ENCODE measurements at regions not wholly inside any gene's neighbourhood (a gene's known extent, or its start where the extent isn't known, plus 50 kb on each side); places are given as distances from the start of the nearest gene placed in this dataset.

DNA sequence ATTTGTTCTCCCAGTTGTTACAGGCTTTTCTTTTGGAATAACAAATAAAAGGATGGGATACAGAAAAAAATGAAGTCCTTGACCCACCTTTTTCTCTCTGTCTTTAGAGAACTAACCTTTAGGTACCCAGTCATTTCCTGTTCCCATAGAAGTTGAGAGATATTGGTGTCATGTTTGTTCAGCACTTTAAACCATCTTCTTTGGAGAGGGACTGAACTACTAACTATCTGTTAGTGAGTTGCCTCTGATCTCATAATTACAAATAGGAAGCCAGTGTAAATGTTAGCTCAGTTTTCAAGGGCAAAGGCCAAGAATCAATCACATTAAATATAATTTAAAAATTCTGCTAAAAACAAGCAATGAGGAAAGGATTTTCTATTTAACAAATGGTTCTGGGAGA, 72.9 kb upstream of the DCBLD2 start:
- H3K36me3 ChIP-seq (ENCODE audit: insufficient read depth, low read length) = no peaks in the 10 kb centered on the region
- TF ChIP-seq RAD21 (conservative IDR thresholded peaks at IDR 0.05) (no peak), SMC3 (conservative IDR thresholded peaks at IDR 0.05; ENCODE audit: poor library complexity) (no peak), POLR2AphosphoS5 (IDR thresholded peaks at IDR 0.05) (no peak), TAF1 (IDR thresholded peaks at IDR 0.05; ENCODE audit: low read depth) (no peak), MXI1 (conservative IDR thresholded peaks at IDR 0.05; ENCODE audit: poor library complexity, severe bottlenecking) (no peak), EZH2 (IDR thresholded peaks at IDR 0.05; ENCODE audit: borderline replicate concordance, insufficient read depth, low read length, poor library complexity, severe bottlenecking) (no peak), EP300 (conservative IDR thresholded peaks at IDR 0.05; ENCODE audit: poor library complexity, severe bottlenecking) (no peak)
- TF ChIP-seq, protein P1, sequence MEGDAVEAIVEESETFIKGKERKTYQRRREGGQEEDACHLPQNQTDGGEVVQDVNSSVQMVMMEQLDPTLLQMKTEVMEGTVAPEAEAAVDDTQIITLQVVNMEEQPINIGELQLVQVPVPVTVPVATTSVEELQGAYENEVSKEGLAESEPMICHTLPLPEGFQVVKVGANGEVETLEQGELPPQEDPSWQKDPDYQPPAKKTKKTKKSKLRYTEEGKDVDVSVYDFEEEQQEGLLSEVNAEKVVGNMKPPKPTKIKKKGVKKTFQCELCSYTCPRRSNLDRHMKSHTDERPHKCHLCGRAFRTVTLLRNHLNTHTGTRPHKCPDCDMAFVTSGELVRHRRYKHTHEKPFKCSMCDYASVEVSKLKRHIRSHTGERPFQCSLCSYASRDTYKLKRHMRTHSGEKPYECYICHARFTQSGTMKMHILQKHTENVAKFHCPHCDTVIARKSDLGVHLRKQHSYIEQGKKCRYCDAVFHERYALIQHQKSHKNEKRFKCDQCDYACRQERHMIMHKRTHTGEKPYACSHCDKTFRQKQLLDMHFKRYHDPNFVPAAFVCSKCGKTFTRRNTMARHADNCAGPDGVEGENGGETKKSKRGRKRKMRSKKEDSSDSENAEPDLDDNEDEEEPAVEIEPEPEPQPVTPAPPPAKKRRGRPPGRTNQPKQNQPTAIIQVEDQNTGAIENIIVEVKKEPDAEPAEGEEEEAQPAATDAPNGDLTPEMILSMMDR (IDR thresholded peaks at IDR 0.05; ENCODE audit: poor library complexity, severe bottlenecking) = no peak
- TF ChIP-seq, protein P2, sequence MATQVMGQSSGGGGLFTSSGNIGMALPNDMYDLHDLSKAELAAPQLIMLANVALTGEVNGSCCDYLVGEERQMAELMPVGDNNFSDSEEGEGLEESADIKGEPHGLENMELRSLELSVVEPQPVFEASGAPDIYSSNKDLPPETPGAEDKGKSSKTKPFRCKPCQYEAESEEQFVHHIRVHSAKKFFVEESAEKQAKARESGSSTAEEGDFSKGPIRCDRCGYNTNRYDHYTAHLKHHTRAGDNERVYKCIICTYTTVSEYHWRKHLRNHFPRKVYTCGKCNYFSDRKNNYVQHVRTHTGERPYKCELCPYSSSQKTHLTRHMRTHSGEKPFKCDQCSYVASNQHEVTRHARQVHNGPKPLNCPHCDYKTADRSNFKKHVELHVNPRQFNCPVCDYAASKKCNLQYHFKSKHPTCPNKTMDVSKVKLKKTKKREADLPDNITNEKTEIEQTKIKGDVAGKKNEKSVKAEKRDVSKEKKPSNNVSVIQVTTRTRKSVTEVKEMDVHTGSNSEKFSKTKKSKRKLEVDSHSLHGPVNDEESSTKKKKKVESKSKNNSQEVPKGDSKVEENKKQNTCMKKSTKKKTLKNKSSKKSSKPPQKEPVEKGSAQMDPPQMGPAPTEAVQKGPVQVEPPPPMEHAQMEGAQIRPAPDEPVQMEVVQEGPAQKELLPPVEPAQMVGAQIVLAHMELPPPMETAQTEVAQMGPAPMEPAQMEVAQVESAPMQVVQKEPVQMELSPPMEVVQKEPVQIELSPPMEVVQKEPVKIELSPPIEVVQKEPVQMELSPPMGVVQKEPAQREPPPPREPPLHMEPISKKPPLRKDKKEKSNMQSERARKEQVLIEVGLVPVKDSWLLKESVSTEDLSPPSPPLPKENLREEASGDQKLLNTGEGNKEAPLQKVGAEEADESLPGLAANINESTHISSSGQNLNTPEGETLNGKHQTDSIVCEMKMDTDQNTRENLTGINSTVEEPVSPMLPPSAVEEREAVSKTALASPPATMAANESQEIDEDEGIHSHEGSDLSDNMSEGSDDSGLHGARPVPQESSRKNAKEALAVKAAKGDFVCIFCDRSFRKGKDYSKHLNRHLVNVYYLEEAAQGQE (IDR thresholded peaks at IDR 0.05; ENCODE audit: borderline replicate concordance) = no peak

DNA sequence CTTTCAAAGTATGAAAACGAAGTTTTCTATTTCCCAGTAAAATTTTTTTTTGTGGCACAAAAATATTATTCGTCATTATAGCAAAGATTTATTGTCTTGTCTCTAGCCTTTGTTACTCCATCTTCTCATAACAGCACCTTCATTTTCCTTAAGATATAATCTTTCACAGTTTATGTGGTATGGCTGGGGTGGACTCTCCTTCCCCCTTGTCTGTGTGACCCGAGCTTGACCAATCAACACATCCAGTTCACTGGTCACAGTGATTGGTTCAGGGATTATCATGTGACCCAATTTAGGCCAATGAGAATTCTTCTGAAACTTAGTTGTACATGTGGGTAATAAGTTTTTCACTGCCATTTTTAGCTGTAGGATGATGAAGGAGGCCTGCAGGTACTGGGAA, 71.2 kb upstream of the DCBLD2 start:
- Histone ChIP-seq H4K20me1 (ENCODE audit: insufficient read depth) (no peaks in the 10 kb centered on the region), H3F3A (ENCODE audit: insufficient read depth, low read length, poor library complexity, severe bottlenecking) (no peaks in the 10 kb centered on the region), H3K9me3 (ENCODE audit: low read length) (no peaks in the 10 kb centered on the region), H3K4me2 (ENCODE audit: low read length) (no peak overlapping the region), H2AFZ (ENCODE audit: low read depth, low read length) (no peak overlapping the region), H3K36me3 (ENCODE audit: insufficient read depth, low read length) (no peaks in the 10 kb centered on the region), H3K4me3 (ENCODE audit: low read length) (no peak overlapping the region), H3K79me2 (replicated peaks; ENCODE audit: insufficient read depth, low read length) (no peaks in the 10 kb centered on the region), H3K27me3 (ENCODE audit: insufficient read depth, low read depth, low read length) (no peaks in the 10 kb centered on the region), H3K9me2 (ENCODE audit: insufficient read depth, low read length) (no peaks in the 10 kb centered on the region), H3K27ac (ENCODE audit: low read length) (no peak overlapping the region), H3K9ac (ENCODE audit: low read length) (no peak overlapping the region)
- TF ChIP-seq RAD21 (conservative IDR thresholded peaks at IDR 0.05) (no peak), POLR2AphosphoS5 (IDR thresholded peaks at IDR 0.05) (no peak), SMC3 (conservative IDR thresholded peaks at IDR 0.05; ENCODE audit: poor library complexity) (no peak), EP300 (conservative IDR thresholded peaks at IDR 0.05; ENCODE audit: poor library complexity, severe bottlenecking) (no peak), TAF1 (IDR thresholded peaks at IDR 0.05; ENCODE audit: low read depth) (no peak), EZH2 (IDR thresholded peaks at IDR 0.05; ENCODE audit: borderline replicate concordance, insufficient read depth, low read length, poor library complexity, severe bottlenecking) (no peak), MXI1 (conservative IDR thresholded peaks at IDR 0.05; ENCODE audit: poor library complexity, severe bottlenecking) (no peak)
- TF ChIP-seq, protein P1 (IDR thresholded peaks at IDR 0.05; ENCODE audit: poor library complexity, severe bottlenecking) = no peak
- TF ChIP-seq, protein P2 (IDR thresholded peaks at IDR 0.05; ENCODE audit: borderline replicate concordance) = no peak

More for the DNA sequence above, 72.9 kb upstream of the DCBLD2 start:
- Histone ChIP-seq H3F3A (ENCODE audit: insufficient read depth, low read length, poor library complexity, severe bottlenecking) (no peaks in the 10 kb centered on the region), H3K9me3 (ENCODE audit: low read length) (no peaks in the 10 kb centered on the region), H3K79me2 (replicated peaks; ENCODE audit: insufficient read depth, low read length) (no peaks in the 10 kb centered on the region), H3K4me3 (ENCODE audit: low read length) (no peak overlapping the region), H4K20me1 (ENCODE audit: insufficient read depth) (no peaks in the 10 kb centered on the region), H3K4me2 (ENCODE audit: low read length) (no peak overlapping the region), H3K9ac (ENCODE audit: low read length) (no peak overlapping the region), H3K27ac (ENCODE audit: low read length) (no peak overlapping the region), H3K9me2 (ENCODE audit: insufficient read depth, low read length) (no peaks in the 10 kb centered on the region), H3K27me3 (ENCODE audit: insufficient read depth, low read depth, low read length) (no peaks in the 10 kb centered on the region), H2AFZ (ENCODE audit: low read depth, low read length) (no peak overlapping the region)

Measured in neural cell (in vitro differentiated cells).